ENCODE measurements at regions not wholly inside any gene's neighbourhood (a gene's known extent, or its start where the extent isn't known, plus 50 kb on each side); places are given as distances from the start of the nearest gene placed in this dataset.

DNA sequence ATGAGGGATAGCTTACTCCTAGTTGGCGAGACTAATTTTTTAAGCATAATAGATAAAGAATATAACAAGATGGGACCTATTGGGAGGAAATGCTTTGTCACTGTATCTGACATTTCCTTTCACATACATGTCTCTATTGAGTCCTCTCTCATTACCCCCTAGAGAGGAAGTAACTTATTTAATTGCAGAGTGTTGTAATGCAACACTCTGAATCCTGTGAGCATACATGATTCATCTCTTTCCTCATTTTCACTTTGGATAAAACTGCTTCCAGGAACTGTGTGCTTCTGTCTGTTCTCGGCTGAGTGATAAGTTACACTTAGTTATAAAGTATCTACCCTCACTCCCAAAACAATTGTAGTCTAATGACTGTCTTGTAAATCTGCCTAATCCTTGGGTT lies 266.1 kb upstream of the ANXA10 start:
- H3K23ac ChIP-seq (ENCODE audit: insufficient read length) = no peak overlapping the region
- H3K27me3 ChIP-seq (replicated peaks in 1 of 4; ENCODE audit: control insufficient read depth in 3 of 4, extremely low read depth in 1 of 4, insufficient read depth in 3 of 4, low read length in 3 of 4) = no peaks in the 10 kb centered on the region
- no peak overlapping the region for H3K4me3 ChIP-seq (ENCODE audit: extremely low read depth in 1 of 4, insufficient read depth in 2 of 4, low read depth in 3 of 4, low read length in 4 of 4)
- 0 out of 4 replicates have a peak overlapping the region, but pooled peaks of 1 of the 2 experiments have one; percentile 9 for H3K4me2 ChIP-seq (ENCODE audit: insufficient read depth in 1 of 2, low read depth in 2 of 2, low read length in 2 of 2)
- H2AK5ac ChIP-seq (ENCODE audit: low read depth, low read length) = no peak overlapping the region
- H3K18ac ChIP-seq (ENCODE audit: extremely low read depth, low read length) = no peak overlapping the region; the same call in 1 of the 2 replicates
- WGBS, 2 experiments (ENCODE audit: extremely low coverage in 1 of 2, insufficient coverage in 1 of 2, insufficient read length in 1 of 2, insufficient replicate concordance in 2 of 2, low coverage in 1 of 2, low lambda C conversion rate in 2 of 2, missing lambda C conversion rate in 1 of 2) = 89% methylated on average over 2 of the region's 2 CpGs; no CpG with 5 or more reads in 1 of the 2 experiments
- no peak overlapping the region for H4K8ac ChIP-seq (ENCODE audit: extremely low read depth, insufficient read depth, low read length)
- H3K4ac ChIP-seq (replicated peaks; ENCODE audit: insufficient read length, low read depth, low read length) = no peak overlapping the region
- H2BK20ac ChIP-seq (ENCODE audit: low read length) = 0 out of 2 replicates have a peak overlapping the region, but pooled peaks have one; percentile 62
- no peak overlapping the region for H3K9ac ChIP-seq (replicated peaks in 1 of 4; ENCODE audit: extremely low read depth in 1 of 4, low read depth in 3 of 4, low read length in 3 of 4)
- no peak overlapping the region for H2BK120ac ChIP-seq (replicated peaks; ENCODE audit: low read depth, low read length)
- no peaks in the 10 kb centered on the region for H3K79me1 ChIP-seq (ENCODE audit: low read depth, low read length)
- no peaks in the 10 kb centered on the region; a peak in 1 of 8 replicates for H3K36me3 ChIP-seq (ENCODE audit: control insufficient read depth in 2 of 4, insufficient read depth in 4 of 4, low read length in 3 of 4)
- DNase-seq (ENCODE audit: low read depth in 1 of 2, low spot score in 2 of 2) = no peak
- no peaks in the 10 kb centered on the region for H3K79me2 ChIP-seq (ENCODE audit: control insufficient read depth in 1 of 2, insufficient read depth in 2 of 2, low read length in 2 of 2)
- no peak overlapping the region for H3K14ac ChIP-seq (ENCODE audit: insufficient read length)
- no peaks in the 10 kb centered on the region for H3K9me3 ChIP-seq (ENCODE audit: insufficient read depth in 2 of 2, low read depth in 1 of 2, low read length in 1 of 2)
- H2BK15ac ChIP-seq (ENCODE audit: low read length) = no peak overlapping the region
- FAIRE-seq = no peak
- H3K56ac ChIP-seq (replicated peaks; ENCODE audit: insufficient read length, low read depth, low read length) = no peak overlapping the region
- no peak overlapping the region for H4K5ac ChIP-seq (ENCODE audit: insufficient read length, low read depth, low read length)
- H3K27ac ChIP-seq (ENCODE audit: low read depth, low read length) = no peak overlapping the region
- CTCF ChIA-PET (ENCODE audit: partially characterized antibody) = interaction anchor here (0.5 kb wide), 1 partner anchor 804 kb away, joined by 3 read pairs; no protein-coding TSS in a partner anchor
- H2BK12ac ChIP-seq (ENCODE audit: low read depth, low read length) = no peak overlapping the region
- H2BK5ac ChIP-seq (ENCODE audit: low read depth, low read length) = no peak overlapping the region; the same call in 1 of the 2 replicates
- no peaks in the 10 kb centered on the region for H4K20me1 ChIP-seq (replicated peaks in 1 of 2; ENCODE audit: control insufficient read depth in 1 of 2, insufficient read depth in 2 of 2, low read length in 2 of 2)
- POLR2A ChIA-PET (ENCODE audit: partially characterized antibody) = no interaction called here
- peak overlapping the region; percentile 26 for H4K91ac ChIP-seq (replicated peaks; ENCODE audit: insufficient read length, low read length)
- no peak overlapping the region for H2AFZ ChIP-seq (ENCODE audit: low read length)
- peaks cover 0 to 17% (median 3%) of the 10 kb centered on the region in 4 experiments; a peak in 4 of 7 replicates for H3K4me1 ChIP-seq (replicated peaks in 1 of 4; ENCODE audit: control insufficient read depth in 3 of 4, insufficient read depth in 4 of 4, low read length in 3 of 4)
- H3K23me2 ChIP-seq (ENCODE audit: low read depth, low read length) = no peaks in the 10 kb centered on the region
- TF ChIP-seq, protein P1, sequence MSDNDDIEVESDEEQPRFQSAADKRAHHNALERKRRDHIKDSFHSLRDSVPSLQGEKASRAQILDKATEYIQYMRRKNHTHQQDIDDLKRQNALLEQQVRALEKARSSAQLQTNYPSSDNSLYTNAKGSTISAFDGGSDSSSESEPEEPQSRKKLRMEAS (IDR thresholded peaks at IDR 0.05) = no peak
- TF ChIP-seq NANOG (IDR thresholded peaks at IDR 0.05; ENCODE audit: insufficient read depth, low read depth, low read length, poor library complexity, severe bottlenecking) (no peak), CHD2 (IDR thresholded peaks at IDR 0.05; ENCODE audit: low read length) (no peak), JUN (IDR thresholded peaks at IDR 0.05; ENCODE audit: low read depth, low read length) (no peak), CREB1 (IDR thresholded peaks at IDR 0.05) (no peak), MAFK (IDR thresholded peaks at IDR 0.05; ENCODE audit: low read depth, low read length) (no peak), EGR1 (IDR thresholded peaks at IDR 0.05; ENCODE audit: borderline replicate concordance, low read depth, low read length) (no peak), TEAD4 (IDR thresholded peaks at IDR 0.05; ENCODE audit: low read depth, low read length) (no peak), CEBPB (IDR thresholded peaks at IDR 0.05; ENCODE audit: low read depth, low read length) (no peak), SRF (IDR thresholded peaks at IDR 0.05; ENCODE audit: low read depth, low read length) (no peak), POLR2A (IDR thresholded peaks at IDR 0.05; ENCODE audit: control extremely low read depth in 1 of 2, low read depth in 2 of 2, low read length in 2 of 2) (no peak), CBX8 (IDR thresholded peaks at IDR 0.05; ENCODE audit: borderline replicate concordance, low read depth, low read length) (no peak), RAD21 (IDR thresholded peaks at IDR 0.05 in 1 of 2, conservative IDR thresholded peaks at IDR 0.05 in 1 of 2; ENCODE audit: low read depth in 2 of 2, low read length in 2 of 2) (no peak), BRCA1 (IDR thresholded peaks at IDR 0.05; ENCODE audit: low read depth, low read length) (no peak), HDAC2 (IDR thresholded peaks at IDR 0.05; ENCODE audit: borderline replicate concordance in 1 of 2, low read depth in 2 of 2, low read length in 2 of 2) (no peak)
